HEK293T (cell line): ENCODE measurements at regions not wholly inside any gene's neighbourhood (a gene's known extent, or its start where the extent isn't known, plus 50 kb on each side); places are given as distances from the start of the nearest gene placed in this dataset.

Experiments used
- CTCF ChIA-PET: fragments of 350-600 bp; formaldehyde crosslinking; extraction: SDS; loops from one replicate; lab custom pipeline; 2021; ENCODE audit warnings: antibody characterized with exemption, inconsistent platforms; lab: Yijun Ruan, JAX
- POLR2A ChIA-PET: fragments of 350-600 bp; formaldehyde crosslinking; extraction: SDS; loops from one replicate; lab custom pipeline; 2020; ENCODE audit warnings: antibody characterized with exemption, inconsistent platforms; lab: Yijun Ruan, JAX
- DNase-seq: peaks from one replicate; pipeline ENCODE4 v3.0.0; 2012; ENCODE audit warnings: mixed read lengths; ENCODE audit errors: extremely low spot score
- ARNT ChIP-seq: fragments of 450-650 bp; IDR thresholded peaks from 2 replicates; pipeline ENCODE4 v1.6.1; 2017; ENCODE audit warnings: mild to moderate bottlenecking
- BHLHE40 ChIP-seq: fragments of 450-650 bp; IDR thresholded peaks from 2 replicates; pipeline ENCODE4 v1.6.1; 2016; ENCODE audit warnings: mild to moderate bottlenecking, moderate library complexity, borderline replicate concordance
- CTBP1 ChIP-seq: fragments of 450-650 bp; IDR thresholded peaks from 2 replicates; pipeline ENCODE4 v1.6.1; 2016; ENCODE audit warnings: borderline replicate concordance
- ELF4 ChIP-seq: fragments of 450-650 bp; IDR thresholded peaks from 2 replicates; pipeline ENCODE4 v1.6.1; 2017; ENCODE audit warnings: antibody characterized with exemption
- FOXA1 ChIP-seq: fragments of 450-650 bp; IDR thresholded peaks from 2 replicates; pipeline ENCODE4 v1.6.1; 2016; ENCODE audit warnings: mild to moderate bottlenecking
- FOXK2 ChIP-seq: fragments of 450-650 bp; IDR thresholded peaks from 2 replicates; pipeline ENCODE4 v1.6.1; 2016; ENCODE audit warnings: mild to moderate bottlenecking
- FOXM1 ChIP-seq: fragments of 450-650 bp; IDR thresholded peaks from 2 replicates; pipeline ENCODE4 v1.6.1; 2017; ENCODE audit warnings: mild to moderate bottlenecking, borderline replicate concordance
- HDGF ChIP-seq: fragments of 450-650 bp; IDR thresholded peaks from 2 replicates; pipeline ENCODE4 v1.6.1; 2017; ENCODE audit warnings: antibody characterized with exemption, borderline replicate concordance
- L3MBTL2 ChIP-seq: fragments of 450-650 bp; conservative IDR thresholded peaks from 2 replicates; pipeline ENCODE4 v1.6.1; 2016; ENCODE audit warnings: mild to moderate bottlenecking
- LEF1 ChIP-seq: fragments of 450-650 bp; IDR thresholded peaks from 2 replicates; pipeline ENCODE4 v1.6.1; 2017; ENCODE audit warnings: mild to moderate bottlenecking, borderline replicate concordance
- NFRKB ChIP-seq: fragments of 450-650 bp; IDR thresholded peaks from 2 replicates; pipeline ENCODE4 v1.6.1; 2016; ENCODE audit warnings: mild to moderate bottlenecking, moderate library complexity
- PKNOX1 ChIP-seq: fragments of 450-650 bp; IDR thresholded peaks from 2 replicates; pipeline ENCODE4 v1.6.1; 2016
- SP1 ChIP-seq: fragments of 450-650 bp; IDR thresholded peaks from 2 replicates; pipeline ENCODE4 v1.6.1; 2017
- SUZ12 ChIP-seq: fragments of 450-650 bp; IDR thresholded peaks from 2 replicates; pipeline ENCODE4 v1.6.1; 2016; ENCODE audit warnings: mild to moderate bottlenecking
- TARDBP ChIP-seq: fragments of 450-650 bp; IDR thresholded peaks from 2 replicates; pipeline ENCODE4 v1.6.1; 2016
- ZNF384 ChIP-seq: fragments of 450-650 bp; IDR thresholded peaks from 2 replicates; pipeline ENCODE4 v1.6.1; 2016

- DNase-seq: no peak
- ChIA-PET POLR2A (no interaction called here), CTCF (no interaction called here)
- TF ChIP-seq PKNOX1 (no peak), ELF4 (no peak), NFRKB (no peak)
Measured at GRCh38 chr14:86527312-86527711, 997.4 kb downstream of the FLRT2 start.

- TF ChIP-seq FOXK2: no peak
- no peak for TF ChIP-seq L3MBTL2
- TF ChIP-seq PKNOX1: no peak
- no peak for TF ChIP-seq ELF4
- no peak for TF ChIP-seq TARDBP
- ChIA-PET CTCF (no interaction called here), POLR2A (no interaction called here)
- DNase-seq: no peak
Measured at GRCh38 chr14:86525673-86526072, 995.7 kb downstream of the FLRT2 start.

- ChIA-PET CTCF (no interaction called here), POLR2A (no interaction called here)
- DNase-seq: no peak
- TF ChIP-seq HDGF: no peak
- no peak for TF ChIP-seq CTBP1
- TF ChIP-seq SUZ12: no peak
- no peak for TF ChIP-seq FOXA1
- TF ChIP-seq BHLHE40: no peak
- TF ChIP-seq ELF4: no peak
- no peak for TF ChIP-seq FOXK2
- TF ChIP-seq L3MBTL2: no peak
- TF ChIP-seq PKNOX1: no peak
- no peak for TF ChIP-seq LEF1
- no peak for TF ChIP-seq TARDBP
Measured at GRCh38 chr14:86521843-86522242, 991.9 kb downstream of the FLRT2 start.

GRCh38 chr14:86521031-86521730, 991.2 kb downstream of the FLRT2 start:
- CTCF ChIA-PET: no interaction called here
- POLR2A ChIA-PET: no interaction called here
- DNase-seq: no peak

GRCh38 chr14:86518298-86518697, 988.4 kb downstream of the FLRT2 start:
- ChIA-PET CTCF (no interaction called here), POLR2A (no interaction called here)
- no peak for DNase-seq

More at GRCh38 chr14:86521031-86521730, 991.2 kb downstream of the FLRT2 start:
- TF ChIP-seq CTBP1 (no peak), BHLHE40 (no peak), LEF1 (no peak), SUZ12 (no peak), ZNF384 (no peak), L3MBTL2 (no peak), SP1 (no peak), NFRKB (no peak), TARDBP (no peak), FOXA1 (no peak), ELF4 (no peak), FOXM1 (no peak), PKNOX1 (no peak), HDGF (no peak), FOXK2 (no peak), ARNT (no peak)

More at GRCh38 chr14:86518298-86518697, 988.4 kb downstream of the FLRT2 start:
- no peak for TF ChIP-seq ARNT
- TF ChIP-seq FOXK2: no peak
- TF ChIP-seq ZNF384: no peak
- no peak for TF ChIP-seq ELF4
- no peak for TF ChIP-seq BHLHE40
- TF ChIP-seq SUZ12: no peak
- no peak for TF ChIP-seq TARDBP
- TF ChIP-seq NFRKB: no peak
- no peak for TF ChIP-seq PKNOX1
- TF ChIP-seq FOXA1: no peak
- TF ChIP-seq SP1: no peak
- TF ChIP-seq LEF1: no peak
- TF ChIP-seq HDGF: no peak
- TF ChIP-seq FOXM1: no peak
- no peak for TF ChIP-seq L3MBTL2
